GM12873 (cell line): ENCODE measurements at regions not wholly inside any gene's neighbourhood (a gene's known extent, or its start where the extent isn't known, plus 50 kb on each side); places are given as distances from the start of the nearest gene placed in this dataset.

ENCODE experiments used
- CTCF ChIP-seq: IDR thresholded peaks from 2 replicates; pipeline ENCODE4 v1.5.1; 2012; ENCODE audit warnings: low read depth, mild to moderate bottlenecking, moderate library complexity, low read length, control low read depth; ENCODE audit not compliant: insufficient read depth; ENCODE audit errors: missing control alignments

- no peak for TF ChIP-seq CTCF
Observed at GRCh38 chrX:35700121-35700520, 98.0 kb upstream of the MAGEB16 start.

- no peak for TF ChIP-seq CTCF
Observed at GRCh38 chrX:35711281-35711680, 86.9 kb upstream of the MAGEB16 start.

GRCh38 chrX:35722128-35722527 is 76.0 kb upstream of the MAGEB16 start:
- no peak for TF ChIP-seq CTCF

GRCh38 chrX:35726176-35726575 is 72.0 kb upstream of the MAGEB16 start:
- no peak for TF ChIP-seq CTCF

GRCh38 chrX:35728481-35728880 is 69.7 kb upstream of the MAGEB16 start:
- TF ChIP-seq CTCF, result no peak

GRCh38 chrX:35733879-35734278 is 64.3 kb upstream of the MAGEB16 start:
- TF ChIP-seq CTCF, result no peak

- TF ChIP-seq CTCF, result no peak
Observed at GRCh38 chrX:35741142-35741541, 57.0 kb upstream of the MAGEB16 start.
